Neural cell (in vitro differentiated cells): ENCODE measurements at regions not wholly inside any gene's neighbourhood (a gene's known extent, or its start where the extent isn't known, plus 50 kb on each side); places are given as distances from the start of the nearest gene placed in this dataset.

Experiments used
- H2AFZ ChIP-seq: fragments of 200-600, 300-800 bp; sonication (generic), shearing (Covaris generic); 2 replicates; pipeline ENCODE4 v1.6.0; 2014; ENCODE audit warnings: low read depth, mild to moderate bottlenecking, antibody characterized with exemption, low read length, moderate library complexity
- H3F3A ChIP-seq: fragments of 200-600 bp; shearing (Covaris generic); 2 replicates; pipeline ENCODE4 v1.6.1; 2016; ENCODE audit warnings: mild to moderate bottlenecking, moderate library complexity, mixed read lengths, antibody characterized with exemption, low read length; ENCODE audit not compliant: insufficient read depth, poor library complexity, severe bottlenecking
- H3K27ac ChIP-seq: fragments of 200-600, 300-800 bp; sonication (generic), shearing (Covaris generic); 2 replicates; pipeline ENCODE4 v1.5.1; 2014; ENCODE audit warnings: mild to moderate bottlenecking, low read length, moderate library complexity
- H3K27me3 ChIP-seq: fragments of 300-800, 200-600 bp; sonication (generic), shearing (Covaris generic); 2 replicates; pipeline ENCODE4 v1.6.0; 2014; ENCODE audit warnings: mild to moderate bottlenecking, low read depth, low read length, moderate library complexity; ENCODE audit not compliant: insufficient read depth
- H3K36me3 ChIP-seq: fragments of 300-800, 200-600 bp; sonication (generic), shearing (Covaris generic); 2 replicates; pipeline ENCODE4 v1.5.1; 2014; ENCODE audit warnings: mild to moderate bottlenecking, antibody characterized with exemption, low read length, moderate library complexity; ENCODE audit not compliant: insufficient read depth
- H3K4me2 ChIP-seq: fragments of 300-800, 200-600 bp; sonication (generic), shearing (Covaris generic); 2 replicates; pipeline ENCODE4 v1.6.0; 2014; ENCODE audit warnings: mild to moderate bottlenecking, low read length
- H3K4me3 ChIP-seq: fragments of 300-800, 200-600 bp; sonication (generic), shearing (Covaris generic); 2 replicates; pipeline ENCODE4 v1.5.1; 2014; ENCODE audit warnings: mild to moderate bottlenecking, low read length, moderate library complexity
- H3K79me2 ChIP-seq: fragments of 200-600 bp; shearing (Covaris generic); replicated peaks from 2 replicates; pipeline ENCODE4 v1.6.0; 2014; ENCODE audit warnings: mild to moderate bottlenecking, low read length, moderate library complexity; ENCODE audit not compliant: insufficient read depth
- H3K9ac ChIP-seq: fragments of 300-800, 200-600 bp; sonication (generic), shearing (Covaris generic); 2 replicates; pipeline ENCODE4 v1.6.1; 2016; ENCODE audit warnings: mild to moderate bottlenecking, low read length, mixed read lengths
- H3K9me2 ChIP-seq: fragments of 200-600 bp; shearing (Covaris generic); 2 replicates; pipeline ENCODE4 v1.6.1; 2016; ENCODE audit warnings: mild to moderate bottlenecking, low read length, mixed read lengths; ENCODE audit not compliant: insufficient read depth
- H3K9me3 ChIP-seq: fragments of 200-600, 300-800 bp; sonication (generic), shearing (Covaris generic); 2 replicates; pipeline ENCODE4 v1.6.1; 2016; ENCODE audit warnings: mild to moderate bottlenecking, mixed run types, low read length, moderate library complexity, mixed read lengths
- H4K20me1 ChIP-seq: fragments of 200-600 bp; shearing (Covaris generic); 2 replicates; pipeline ENCODE4 v1.6.1; 2016; ENCODE audit warnings: mild to moderate bottlenecking, mixed run types; ENCODE audit not compliant: insufficient read depth
- EP300 ChIP-seq: fragments of 450-650 bp; conservative IDR thresholded peaks from 2 replicates; pipeline ENCODE4 v1.6.1; 2014; ENCODE audit warnings: antibody characterized with exemption, mild to moderate bottlenecking, moderate library complexity; ENCODE audit not compliant: poor library complexity, severe bottlenecking
- EZH2 ChIP-seq: fragments of 200-600, 300-800 bp; shearing (Covaris generic), sonication (generic); IDR thresholded peaks from 2 replicates; pipeline ENCODE4 v1.6.1; 2014; ENCODE audit warnings: antibody characterized with exemption, low read length, borderline replicate concordance, mild to moderate bottlenecking; ENCODE audit not compliant: insufficient read depth, poor library complexity, severe bottlenecking
- MXI1 ChIP-seq: fragments of 450-650 bp; conservative IDR thresholded peaks from 2 replicates; pipeline ENCODE4 v1.6.1; 2014; ENCODE audit warnings: antibody characterized with exemption, mild to moderate bottlenecking; ENCODE audit not compliant: poor library complexity, severe bottlenecking
- POLR2AphosphoS5 ChIP-seq: IDR thresholded peaks from 2 replicates; pipeline ENCODE4 v1.6.1; 2012
- RAD21 ChIP-seq: fragments of 450-650 bp; conservative IDR thresholded peaks from 2 replicates; pipeline ENCODE4 v1.6.1; 2014; ENCODE audit warnings: antibody characterized with exemption, mild to moderate bottlenecking, moderate library complexity
- REST ChIP-seq: IDR thresholded peaks from 2 replicates; pipeline ENCODE4 v1.6.1; 2012; ENCODE audit warnings: borderline replicate concordance
- SMC3 ChIP-seq: fragments of 450-650 bp; conservative IDR thresholded peaks from 2 replicates; pipeline ENCODE4 v1.6.1; 2014; ENCODE audit warnings: antibody characterized with exemption, mild to moderate bottlenecking, moderate library complexity; ENCODE audit not compliant: poor library complexity
- TAF1 ChIP-seq: IDR thresholded peaks from 2 replicates; pipeline ENCODE4 v1.6.1; 2012; ENCODE audit warnings: low read depth
- TF ChIP-seq, protein P1 (sequence below): fragments of 450-650 bp; IDR thresholded peaks from 2 replicates; pipeline ENCODE4 v1.5.1; 2014; ENCODE audit warnings: antibody characterized with exemption, mild to moderate bottlenecking, moderate library complexity; ENCODE audit not compliant: poor library complexity, severe bottlenecking

DNA sequence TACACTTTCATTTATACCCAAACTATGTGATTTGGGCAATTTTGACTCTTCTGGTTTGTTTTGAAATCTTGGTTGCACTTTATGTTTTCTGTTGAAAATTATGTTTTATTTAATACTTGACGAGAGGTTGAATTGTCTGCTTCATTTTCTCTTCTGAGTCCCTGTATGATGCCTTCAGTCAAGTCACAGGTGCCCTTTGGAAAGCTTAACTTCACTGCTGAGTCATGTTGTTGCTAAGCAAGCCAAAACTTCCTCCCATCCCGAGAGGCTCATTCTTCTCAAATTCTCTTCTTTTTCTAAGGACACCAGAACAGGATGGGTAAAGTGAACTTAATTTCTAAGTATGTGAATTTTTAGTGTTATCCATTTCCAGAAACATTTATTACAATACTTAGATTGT lies 455.3 kb upstream of the PTGER4 start:
- Histone ChIP-seq H3K4me2 (no peak overlapping the region), H3F3A (no peaks in the 10 kb centered on the region), H3K36me3 (no peaks in the 10 kb centered on the region), H3K27me3 (no peaks in the 10 kb centered on the region), H3K27ac (no peak overlapping the region), H3K9me3 (no peaks in the 10 kb centered on the region), H3K79me2 (no peaks in the 10 kb centered on the region), H4K20me1 (no peaks in the 10 kb centered on the region), H3K9me2 (no peaks in the 10 kb centered on the region), H2AFZ (no peak overlapping the region), H3K4me3 (no peak overlapping the region), H3K9ac (no peak overlapping the region)
- TF ChIP-seq SMC3 (no peak), TAF1 (no peak), POLR2AphosphoS5 (no peak), REST (no peak), EP300 (no peak)

- TF ChIP-seq EZH2, result no peak
- no peak for TF ChIP-seq POLR2AphosphoS5
- TF ChIP-seq TAF1, result no peak
- TF ChIP-seq REST, result no peak
- TF ChIP-seq MXI1, result no peak
- no peak for TF ChIP-seq EP300
- TF ChIP-seq SMC3, result no peak
- no peak for TF ChIP-seq RAD21
- TF ChIP-seq, protein P1, sequence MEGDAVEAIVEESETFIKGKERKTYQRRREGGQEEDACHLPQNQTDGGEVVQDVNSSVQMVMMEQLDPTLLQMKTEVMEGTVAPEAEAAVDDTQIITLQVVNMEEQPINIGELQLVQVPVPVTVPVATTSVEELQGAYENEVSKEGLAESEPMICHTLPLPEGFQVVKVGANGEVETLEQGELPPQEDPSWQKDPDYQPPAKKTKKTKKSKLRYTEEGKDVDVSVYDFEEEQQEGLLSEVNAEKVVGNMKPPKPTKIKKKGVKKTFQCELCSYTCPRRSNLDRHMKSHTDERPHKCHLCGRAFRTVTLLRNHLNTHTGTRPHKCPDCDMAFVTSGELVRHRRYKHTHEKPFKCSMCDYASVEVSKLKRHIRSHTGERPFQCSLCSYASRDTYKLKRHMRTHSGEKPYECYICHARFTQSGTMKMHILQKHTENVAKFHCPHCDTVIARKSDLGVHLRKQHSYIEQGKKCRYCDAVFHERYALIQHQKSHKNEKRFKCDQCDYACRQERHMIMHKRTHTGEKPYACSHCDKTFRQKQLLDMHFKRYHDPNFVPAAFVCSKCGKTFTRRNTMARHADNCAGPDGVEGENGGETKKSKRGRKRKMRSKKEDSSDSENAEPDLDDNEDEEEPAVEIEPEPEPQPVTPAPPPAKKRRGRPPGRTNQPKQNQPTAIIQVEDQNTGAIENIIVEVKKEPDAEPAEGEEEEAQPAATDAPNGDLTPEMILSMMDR, result no peak
- no peaks in the 10 kb centered on the region for H4K20me1 ChIP-seq
- no peak overlapping the region for H3K4me2 ChIP-seq
- no peaks in the 10 kb centered on the region for H3K27me3 ChIP-seq
- no peaks in the 10 kb centered on the region for H3K36me3 ChIP-seq
- no peaks in the 10 kb centered on the region for H3K9me3 ChIP-seq
- no peak overlapping the region for H3K27ac ChIP-seq
- H3K79me2 ChIP-seq, result no peaks in the 10 kb centered on the region
- no peaks in the 10 kb centered on the region for H3K9me2 ChIP-seq
- H3K4me3 ChIP-seq, result no peak overlapping the region
- H2AFZ ChIP-seq, result no peak overlapping the region
- no peak overlapping the region for H3K9ac ChIP-seq
- no peaks in the 10 kb centered on the region for H3F3A ChIP-seq
These were observed 455.8 kb upstream of the PTGER4 start for GRCh38 chr5:40223884-40224402.
